Astrocyte (in vitro differentiated cells and primary cell): ENCODE measurements at regions not wholly inside any gene's neighbourhood (a gene's known extent, or its start where the extent isn't known, plus 50 kb on each side); places are given as distances from the start of the nearest gene placed in this dataset.

Source experiments
- CTCF ChIP-seq: IDR thresholded peaks from 2 replicates; pipeline ENCODE4 v1.5.1; 2011; ENCODE audit warnings: low read depth, mild to moderate bottlenecking, inconsistent platforms, low read length, moderate library complexity; ENCODE audit not compliant: insufficient read depth
- EZH2 ChIP-seq: IDR thresholded peaks from 2 replicates; pipeline ENCODE4 v1.6.1; 2012; ENCODE audit warnings: mild to moderate bottlenecking, low read length, inconsistent platforms; ENCODE audit not compliant: insufficient read depth

GRCh38 chr7:121493553-121493952 is 97.4 kb upstream of the FAM3C start:
- TF ChIP-seq CTCF: no peak
- no peak for TF ChIP-seq EZH2
